ENCODE measurements at regions not wholly inside any gene's neighbourhood (a gene's known extent, or its start where the extent isn't known, plus 50 kb on each side); places are given as distances from the start of the nearest gene placed in this dataset.

GRCh38 chr16:5944971-5945370, 847.4 kb upstream of the EEF2KMT start:
- TF ChIP-seq, protein P1, sequence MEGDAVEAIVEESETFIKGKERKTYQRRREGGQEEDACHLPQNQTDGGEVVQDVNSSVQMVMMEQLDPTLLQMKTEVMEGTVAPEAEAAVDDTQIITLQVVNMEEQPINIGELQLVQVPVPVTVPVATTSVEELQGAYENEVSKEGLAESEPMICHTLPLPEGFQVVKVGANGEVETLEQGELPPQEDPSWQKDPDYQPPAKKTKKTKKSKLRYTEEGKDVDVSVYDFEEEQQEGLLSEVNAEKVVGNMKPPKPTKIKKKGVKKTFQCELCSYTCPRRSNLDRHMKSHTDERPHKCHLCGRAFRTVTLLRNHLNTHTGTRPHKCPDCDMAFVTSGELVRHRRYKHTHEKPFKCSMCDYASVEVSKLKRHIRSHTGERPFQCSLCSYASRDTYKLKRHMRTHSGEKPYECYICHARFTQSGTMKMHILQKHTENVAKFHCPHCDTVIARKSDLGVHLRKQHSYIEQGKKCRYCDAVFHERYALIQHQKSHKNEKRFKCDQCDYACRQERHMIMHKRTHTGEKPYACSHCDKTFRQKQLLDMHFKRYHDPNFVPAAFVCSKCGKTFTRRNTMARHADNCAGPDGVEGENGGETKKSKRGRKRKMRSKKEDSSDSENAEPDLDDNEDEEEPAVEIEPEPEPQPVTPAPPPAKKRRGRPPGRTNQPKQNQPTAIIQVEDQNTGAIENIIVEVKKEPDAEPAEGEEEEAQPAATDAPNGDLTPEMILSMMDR (IDR thresholded peaks at IDR 0.05; ENCODE audit: extremely low read depth, missing control alignments), result no peak
- no peak for DNase-seq (ENCODE audit: low spot score)

DNA sequence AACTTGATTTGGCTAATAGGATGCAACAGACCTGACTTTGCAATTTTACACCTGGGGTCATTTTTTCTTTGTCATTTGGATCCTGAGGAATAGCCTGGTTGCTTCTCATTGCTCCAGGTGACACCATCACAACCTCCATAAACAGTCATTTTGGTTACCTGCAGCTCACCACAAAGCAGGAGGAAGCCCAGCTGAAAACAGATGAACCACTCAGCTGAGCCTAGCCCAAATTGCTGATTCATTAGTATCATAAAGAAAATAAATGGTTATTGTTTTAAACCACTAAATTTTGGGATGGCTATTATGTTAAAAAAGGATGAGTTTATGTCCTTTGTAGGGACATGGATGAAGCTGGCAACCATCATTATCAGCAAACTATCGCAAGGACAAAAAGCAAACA, 841.0 kb upstream of the EEF2KMT start:
- TF ChIP-seq, protein P1 (IDR thresholded peaks at IDR 0.05; ENCODE audit: extremely low read depth, missing control alignments), result no peak
- no peak for DNase-seq (ENCODE audit: low spot score)

GRCh38 chr16:5932906-5933305, 835.3 kb upstream of the EEF2KMT start:
- no peak for DNase-seq (ENCODE audit: low spot score)
- TF ChIP-seq, protein P1 (IDR thresholded peaks at IDR 0.05; ENCODE audit: extremely low read depth, missing control alignments), result no peak

DNA sequence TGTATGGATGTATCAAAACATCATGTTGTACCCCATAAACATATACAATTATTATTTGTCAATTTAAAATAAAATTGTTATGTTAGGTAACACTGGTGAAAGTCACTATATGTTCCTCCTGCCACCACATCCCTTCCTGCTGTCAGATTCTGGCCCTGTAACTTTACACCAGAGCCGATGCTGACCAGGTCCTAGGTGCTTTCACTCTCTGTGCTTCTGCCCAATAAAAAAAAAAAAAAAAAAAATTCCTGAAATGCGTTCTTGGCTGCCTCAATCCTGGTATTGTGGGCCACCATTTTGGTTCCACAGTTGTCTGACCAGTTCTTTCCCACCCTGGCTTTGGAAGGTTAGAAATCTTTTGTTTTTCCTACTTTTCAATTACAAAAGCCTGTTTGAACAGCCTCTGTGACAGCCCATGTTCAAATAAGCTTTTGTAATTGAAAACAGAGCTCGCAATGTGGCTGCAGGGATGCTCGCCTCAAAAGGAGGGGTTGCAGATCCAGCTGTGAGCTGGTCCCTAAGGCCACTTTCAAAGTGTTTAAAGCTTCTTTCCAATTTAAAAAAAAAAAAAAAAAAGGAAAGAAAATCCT, 831.0 kb upstream of the EEF2KMT start:
- TF ChIP-seq, protein P1 (IDR thresholded peaks at IDR 0.05; ENCODE audit: extremely low read depth, missing control alignments), result no peak
- no peak for DNase-seq (ENCODE audit: low spot score)

DNA sequence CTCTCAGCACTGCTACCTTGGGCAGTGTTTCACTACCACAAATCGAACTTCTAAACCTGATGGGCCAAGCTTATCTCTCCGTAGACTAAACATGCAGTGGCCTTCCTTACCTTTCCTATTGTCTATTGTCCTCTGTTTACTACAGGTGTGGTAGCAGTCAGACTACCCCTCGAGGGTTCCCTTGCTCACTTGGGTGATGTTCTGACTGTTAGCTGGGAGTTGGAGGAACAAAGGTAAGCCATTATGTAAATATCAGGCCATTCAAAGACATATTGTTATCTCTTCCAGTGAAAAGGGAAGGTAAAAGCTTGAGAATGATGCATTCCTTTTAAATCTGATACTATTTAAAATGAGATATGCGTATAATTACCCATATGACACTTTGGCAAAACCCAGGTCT, 828.3 kb upstream of the EEF2KMT start:
- no peak for DNase-seq (ENCODE audit: low spot score)
- TF ChIP-seq, protein P1 (IDR thresholded peaks at IDR 0.05; ENCODE audit: extremely low read depth, missing control alignments), result no peak

DNA sequence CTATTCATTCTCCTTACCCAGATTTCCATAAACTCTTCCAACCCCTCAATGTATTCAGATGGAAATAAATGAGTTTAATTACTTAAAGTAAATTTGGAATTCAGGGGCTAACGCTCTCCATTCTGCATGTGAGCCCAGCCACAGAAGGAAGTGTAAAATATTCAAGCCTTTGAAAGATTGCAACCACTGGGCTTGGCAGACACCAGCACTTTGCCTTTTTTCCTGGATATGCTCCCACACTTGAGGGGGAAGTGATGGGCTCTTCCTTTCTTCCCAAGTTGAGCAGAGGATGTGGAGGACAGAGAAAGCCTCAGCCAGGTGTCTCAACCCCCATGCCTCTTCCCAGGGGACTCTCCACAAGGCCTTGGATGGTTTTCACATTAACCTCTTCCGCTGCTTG, 825.1 kb upstream of the EEF2KMT start:
- TF ChIP-seq, protein P1 (IDR thresholded peaks at IDR 0.05; ENCODE audit: extremely low read depth, missing control alignments), result no peak
- DNase-seq (ENCODE audit: low spot score), result no peak

GRCh38 chr16:5918567-5919130, 821.1 kb upstream of the EEF2KMT start:
- DNase-seq (ENCODE audit: low spot score), result no peak
- TF ChIP-seq, protein P1 (IDR thresholded peaks at IDR 0.05; ENCODE audit: extremely low read depth, missing control alignments), result no peak

All from GM20000 (cell line).